Lower leg skin (tissue), 3 donors: ENCODE measurements at regions not wholly inside any gene's neighbourhood (a gene's known extent, or its start where the extent isn't known, plus 50 kb on each side); places are given as distances from the start of the nearest gene placed in this dataset.

Experiments
- POLR2A ChIP-seq, 2 donors: fragments of 450-650 bp; IDR thresholded peaks; one replicate each; pipeline ENCODE4 v1.6.1; 2016 to 2017; ENCODE audit warnings: antibody characterized with exemption in 2 of 2, mild to moderate bottlenecking in 1 of 2, moderate library complexity in 1 of 2
- TF ChIP-seq, protein P1 (sequence below), 3 donors: fragments of 450-650 bp; IDR thresholded peaks; one replicate each; pipeline ENCODE4 v1.5.1; 2016; ENCODE audit warnings: antibody characterized with exemption in 3 of 3, mild to moderate bottlenecking in 3 of 3, moderate library complexity in 2 of 3

DNA sequence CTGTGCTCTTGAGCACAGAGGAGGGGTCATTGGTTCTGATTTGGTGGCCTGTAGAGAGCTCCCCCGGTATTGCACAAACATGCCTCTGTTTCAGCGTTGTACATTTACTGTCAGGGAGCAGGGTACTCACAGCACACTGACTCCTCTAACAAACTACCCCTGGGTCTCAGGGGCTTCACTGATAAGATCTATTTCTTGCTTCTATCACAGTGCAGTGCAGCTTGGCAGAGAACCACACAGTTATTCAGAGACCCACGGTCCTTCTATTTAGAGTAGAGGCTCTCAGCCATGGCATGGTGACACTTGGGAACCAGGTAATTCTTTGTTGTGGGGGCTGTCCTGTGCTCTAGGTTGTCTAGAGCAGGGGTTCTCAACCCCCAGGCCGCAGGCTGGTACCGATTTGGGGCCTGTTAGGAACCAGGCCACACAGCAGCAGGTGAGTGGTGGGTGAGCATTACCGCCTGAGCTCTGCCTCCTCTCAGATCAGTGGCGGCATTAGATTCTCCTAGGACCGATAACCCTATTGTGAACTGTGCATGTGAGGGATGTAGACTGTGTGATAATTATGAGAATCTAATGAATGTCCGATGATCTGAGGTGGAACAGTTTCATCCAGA lies 133.4 kb upstream of the MYCN start:
- TF ChIP-seq, protein P1, sequence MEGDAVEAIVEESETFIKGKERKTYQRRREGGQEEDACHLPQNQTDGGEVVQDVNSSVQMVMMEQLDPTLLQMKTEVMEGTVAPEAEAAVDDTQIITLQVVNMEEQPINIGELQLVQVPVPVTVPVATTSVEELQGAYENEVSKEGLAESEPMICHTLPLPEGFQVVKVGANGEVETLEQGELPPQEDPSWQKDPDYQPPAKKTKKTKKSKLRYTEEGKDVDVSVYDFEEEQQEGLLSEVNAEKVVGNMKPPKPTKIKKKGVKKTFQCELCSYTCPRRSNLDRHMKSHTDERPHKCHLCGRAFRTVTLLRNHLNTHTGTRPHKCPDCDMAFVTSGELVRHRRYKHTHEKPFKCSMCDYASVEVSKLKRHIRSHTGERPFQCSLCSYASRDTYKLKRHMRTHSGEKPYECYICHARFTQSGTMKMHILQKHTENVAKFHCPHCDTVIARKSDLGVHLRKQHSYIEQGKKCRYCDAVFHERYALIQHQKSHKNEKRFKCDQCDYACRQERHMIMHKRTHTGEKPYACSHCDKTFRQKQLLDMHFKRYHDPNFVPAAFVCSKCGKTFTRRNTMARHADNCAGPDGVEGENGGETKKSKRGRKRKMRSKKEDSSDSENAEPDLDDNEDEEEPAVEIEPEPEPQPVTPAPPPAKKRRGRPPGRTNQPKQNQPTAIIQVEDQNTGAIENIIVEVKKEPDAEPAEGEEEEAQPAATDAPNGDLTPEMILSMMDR (IDR thresholded peaks at IDR 0.05), result no peak
- TF ChIP-seq POLR2A (IDR thresholded peaks at IDR 0.05), result no peak
